Keratinocyte (primary cell): ENCODE measurements at regions not wholly inside any gene's neighbourhood (a gene's known extent, or its start where the extent isn't known, plus 50 kb on each side); places are given as distances from the start of the nearest gene placed in this dataset.

Experiments used
- CTCF ChIP-seq, 3 experiments: IDR thresholded peaks in 1 of 3; conservative IDR thresholded peaks in 1 of 3; optimal IDR thresholded peaks in 1 of 3; 2 replicates in 2 of 3; 3 replicates in 1 of 3; pipeline versions ENCODE3 to v1.5.1; 2011; ENCODE audit warnings: low read length in 3 of 3, mild to moderate bottlenecking in 3 of 3, moderate library complexity in 2 of 3, control low read depth in 1 of 3, inconsistent platforms in 1 of 3; ENCODE audit not compliant: insufficient read depth in 2 of 3; ENCODE audit errors: extremely low read depth in 1 of 3
- EZH2 ChIP-seq: IDR thresholded peaks from one replicate; pipeline ENCODE4 v1.6.1; 2012; ENCODE audit warnings: inconsistent platforms, mild to moderate bottlenecking, low read length, moderate library complexity

GRCh38 chr9:2290382-2290781 lies 275.2 kb downstream of the SMARCA2 start:
- TF ChIP-seq CTCF (optimal IDR thresholded peaks at IDR 0.05 in 1 of 3, IDR thresholded peaks at IDR 0.05 in 1 of 3, conservative IDR thresholded peaks at IDR 0.05 in 1 of 3; ENCODE audit: extremely low read depth in 1 of 3, insufficient read depth in 2 of 3, low read length in 3 of 3) (no peak), EZH2 (no peak)
